ENCODE measurements at regions not wholly inside any gene's neighbourhood (a gene's known extent, or its start where the extent isn't known, plus 50 kb on each side); places are given as distances from the start of the nearest gene placed in this dataset.

DNA sequence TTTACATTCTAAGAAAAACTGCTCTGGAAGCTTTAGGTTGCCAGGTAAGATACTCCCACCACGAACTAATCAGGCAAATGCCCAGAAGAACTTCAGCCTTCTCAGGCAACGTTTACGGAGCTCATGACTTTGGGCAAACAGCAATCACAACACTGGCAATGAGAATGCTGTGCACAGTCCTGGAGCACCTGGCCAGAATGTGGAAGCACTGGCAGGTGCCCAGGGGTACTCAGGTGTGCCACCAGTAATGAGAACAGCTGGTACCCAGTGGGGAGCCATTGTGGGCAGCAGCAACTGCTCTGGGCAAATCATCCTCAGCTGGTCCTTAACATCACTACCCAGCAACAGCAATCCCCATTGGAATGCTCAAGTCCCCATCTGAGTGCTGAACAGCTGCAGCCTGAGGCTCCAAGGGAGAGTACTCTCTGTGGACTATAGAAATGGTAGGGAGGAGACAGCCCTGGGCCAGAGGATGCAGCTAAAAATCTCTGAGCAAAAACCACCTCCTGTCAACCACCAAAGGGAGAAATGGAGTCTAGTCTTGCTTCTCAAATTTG is 210.0 kb downstream of the FOXO1 start:
- DNase-seq (ENCODE audit: low read depth) = no peak

DNA sequence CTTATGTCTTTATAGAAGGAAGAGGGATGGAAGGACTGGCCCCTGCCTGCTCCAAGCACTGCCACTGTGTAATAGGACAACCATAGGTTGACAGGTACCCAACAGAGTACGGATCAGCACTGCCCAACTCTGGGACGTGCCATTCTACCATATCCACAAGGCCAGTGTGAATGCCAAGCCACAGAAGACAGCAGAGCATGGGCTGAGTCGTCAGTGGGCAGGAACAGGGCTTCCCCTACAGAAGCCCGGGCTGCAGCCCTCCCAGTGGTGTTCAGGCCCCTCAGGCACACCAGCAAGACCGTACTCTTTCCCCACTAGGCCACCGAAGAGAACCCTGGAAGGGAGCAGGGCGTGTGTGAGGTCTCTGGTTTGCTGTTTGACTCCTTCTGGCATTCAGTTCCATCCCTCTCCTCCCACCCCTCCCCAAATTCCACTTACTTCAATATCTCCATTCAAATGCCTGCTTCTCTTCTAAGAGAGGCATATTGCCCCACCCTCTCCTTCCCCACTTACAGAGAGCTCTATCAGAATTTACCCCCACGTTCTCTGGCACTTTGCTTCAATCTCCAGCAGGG is 209.4 kb downstream of the FOXO1 start:
- DNase-seq (ENCODE audit: low read depth) = no peak

- DNase-seq (ENCODE audit: low read depth) = no peak
Observed at GRCh38 chr13:40457929-40458719, 208.3 kb downstream of the FOXO1 start.

- DNase-seq (ENCODE audit: low read depth) = no peak
Observed at GRCh38 chr13:40458720-40458990, 207.8 kb downstream of the FOXO1 start.

DNA sequence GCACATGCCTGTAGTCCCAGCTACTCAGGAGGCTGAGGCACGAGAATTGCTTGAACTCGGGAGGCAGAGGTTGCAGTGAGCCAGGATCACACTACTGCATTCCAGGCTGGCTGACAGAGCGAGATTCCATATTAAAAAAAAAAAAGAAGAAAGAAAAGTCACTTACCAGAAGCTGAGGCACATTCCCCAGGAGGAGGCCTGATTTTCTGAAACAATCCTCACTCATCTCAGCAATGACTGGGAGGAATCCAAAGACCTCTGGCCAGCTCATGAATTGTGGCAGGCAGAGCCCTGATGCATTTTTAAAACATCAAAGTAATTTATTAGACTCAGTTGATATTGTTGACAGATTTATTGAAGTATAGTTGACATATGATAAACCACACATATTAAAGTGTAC is 206.3 kb downstream of the FOXO1 start:
- DNase-seq (ENCODE audit: low read depth) = no peak

DNA sequence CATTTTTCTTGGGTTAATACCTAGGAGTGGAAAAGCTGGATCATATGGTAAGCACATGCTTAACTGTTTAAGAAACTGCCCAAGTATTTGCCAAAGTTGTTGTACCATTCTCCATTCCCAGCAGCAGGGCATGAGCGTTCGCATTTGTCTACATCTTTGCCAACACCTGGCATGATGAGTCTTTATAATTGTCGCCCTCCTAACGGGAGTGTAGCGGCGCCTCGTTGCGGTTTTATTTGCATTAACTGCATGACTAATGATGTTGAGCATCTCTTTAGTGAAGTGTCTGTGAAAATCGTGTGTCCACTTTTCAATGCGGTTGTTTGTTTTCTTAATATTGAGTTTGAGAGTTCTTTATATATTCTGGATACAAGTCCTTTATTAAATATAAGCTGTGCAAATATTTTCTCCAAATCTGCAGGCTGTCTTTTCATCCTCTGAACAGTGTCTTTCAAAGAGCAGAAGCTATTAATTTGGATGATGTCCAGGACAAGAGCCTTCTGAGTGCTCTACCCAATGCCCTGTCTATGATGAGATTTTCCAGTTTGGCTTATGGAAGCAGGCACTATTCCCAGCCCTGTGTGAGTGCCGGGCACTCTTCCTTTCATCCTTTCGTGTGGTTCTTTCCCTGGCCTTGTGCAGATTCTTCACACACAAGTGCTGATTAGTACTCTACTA is 202.0 kb downstream of the FOXO1 start:
- no peak for DNase-seq (ENCODE audit: low read depth)

- DNase-seq (ENCODE audit: low read depth) = no peak
Observed at GRCh38 chr13:40465015-40465390, 201.4 kb downstream of the FOXO1 start.

DNA sequence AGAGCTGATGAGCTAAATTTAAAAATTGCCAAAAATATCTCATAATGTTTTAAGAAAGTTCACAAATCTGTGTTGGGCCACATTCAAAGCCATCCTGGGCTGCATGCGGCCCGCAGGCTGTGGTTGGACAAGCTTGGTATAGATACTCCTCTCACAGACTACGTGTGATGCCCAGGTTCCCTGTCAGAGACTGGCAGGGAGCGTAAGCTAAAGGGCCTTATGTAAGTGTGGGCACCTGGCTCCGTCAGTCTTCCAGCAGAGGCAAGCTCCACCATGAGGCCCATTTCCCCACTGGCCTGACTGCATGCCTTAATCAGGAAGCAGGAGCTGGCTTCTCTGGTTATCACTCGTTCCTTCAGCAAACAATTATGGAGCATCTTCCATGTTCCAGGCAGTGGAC is 200.2 kb downstream of the FOXO1 start:
- DNase-seq (ENCODE audit: low read depth) = no peak

- no peak for DNase-seq (ENCODE audit: low read depth)
Observed at GRCh38 chr13:40468227-40468838, 198.1 kb downstream of the FOXO1 start.

- DNase-seq (ENCODE audit: low read depth) = no peak
Observed at GRCh38 chr13:40469581-40470310, 196.7 kb downstream of the FOXO1 start.

- DNase-seq (ENCODE audit: low read depth) = no peak
Observed at GRCh38 chr13:40470660-40471059, 195.8 kb downstream of the FOXO1 start.

- DNase-seq (ENCODE audit: low read depth) = no peak
Observed at GRCh38 chr13:40471076-40471475, 195.4 kb downstream of the FOXO1 start.

- DNase-seq (ENCODE audit: low read depth) = no peak
Observed at GRCh38 chr13:40471911-40472310, 194.5 kb downstream of the FOXO1 start.

- no peak for DNase-seq (ENCODE audit: low read depth)
Observed at GRCh38 chr13:40472427-40473220, 193.8 kb downstream of the FOXO1 start.

DNA sequence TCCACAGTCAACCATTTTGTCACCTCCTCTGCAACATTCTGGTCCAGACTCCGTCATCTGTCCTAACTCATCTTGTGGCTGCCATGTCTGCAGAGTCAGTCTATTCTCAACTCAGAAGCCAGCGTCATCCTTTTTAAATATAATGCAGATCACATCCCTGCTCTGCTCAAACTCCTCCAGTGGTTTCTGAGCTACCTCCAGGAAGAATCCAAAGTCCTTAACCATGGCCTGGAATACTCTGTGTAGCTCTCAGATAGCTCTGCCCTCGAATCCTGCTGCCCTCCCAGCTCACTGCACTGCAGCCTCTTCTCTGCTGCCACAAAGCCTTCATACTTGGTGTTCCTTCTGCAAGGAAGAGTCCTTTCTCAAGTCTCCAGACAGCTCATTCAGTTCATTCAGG is 190.8 kb downstream of the FOXO1 start:
- DNase-seq (ENCODE audit: low read depth) = no peak

DNA sequence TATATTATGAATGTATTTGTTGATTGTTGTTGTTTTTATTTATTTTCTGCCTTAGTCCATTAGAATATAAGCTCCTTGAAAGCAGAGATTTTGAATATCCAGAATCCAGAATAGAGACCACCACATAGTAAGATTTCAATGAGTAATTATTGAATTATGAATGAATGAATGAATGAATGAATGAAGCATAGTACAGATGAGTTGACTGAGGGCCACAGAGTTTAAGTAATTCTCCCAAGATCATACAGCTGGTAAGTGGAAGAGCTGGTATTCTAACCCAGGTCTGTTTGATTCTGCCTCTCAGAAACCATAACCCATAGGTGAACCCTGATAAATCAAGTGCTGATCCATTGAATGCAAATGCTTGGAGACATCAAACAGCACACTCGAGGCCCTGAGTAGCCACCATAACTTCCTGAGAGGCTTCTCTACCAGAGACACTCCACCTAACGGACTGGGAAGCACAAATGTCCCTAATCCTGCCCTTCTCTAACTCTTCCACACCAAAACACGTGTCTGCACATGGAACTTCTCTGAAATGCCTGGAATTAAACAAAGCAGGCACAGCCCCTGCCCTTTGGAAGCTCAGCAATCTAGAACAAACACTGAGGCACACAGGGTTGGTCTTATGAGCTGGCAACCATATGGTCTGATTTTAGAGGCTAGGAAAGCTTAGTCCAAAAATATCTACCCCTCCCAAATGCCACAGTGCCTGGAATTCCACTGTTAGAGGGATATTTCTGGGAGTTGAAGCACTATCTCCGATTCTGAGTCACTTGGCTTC is 190.1 kb downstream of the FOXO1 start:
- no peak for DNase-seq (ENCODE audit: low read depth)

DNA sequence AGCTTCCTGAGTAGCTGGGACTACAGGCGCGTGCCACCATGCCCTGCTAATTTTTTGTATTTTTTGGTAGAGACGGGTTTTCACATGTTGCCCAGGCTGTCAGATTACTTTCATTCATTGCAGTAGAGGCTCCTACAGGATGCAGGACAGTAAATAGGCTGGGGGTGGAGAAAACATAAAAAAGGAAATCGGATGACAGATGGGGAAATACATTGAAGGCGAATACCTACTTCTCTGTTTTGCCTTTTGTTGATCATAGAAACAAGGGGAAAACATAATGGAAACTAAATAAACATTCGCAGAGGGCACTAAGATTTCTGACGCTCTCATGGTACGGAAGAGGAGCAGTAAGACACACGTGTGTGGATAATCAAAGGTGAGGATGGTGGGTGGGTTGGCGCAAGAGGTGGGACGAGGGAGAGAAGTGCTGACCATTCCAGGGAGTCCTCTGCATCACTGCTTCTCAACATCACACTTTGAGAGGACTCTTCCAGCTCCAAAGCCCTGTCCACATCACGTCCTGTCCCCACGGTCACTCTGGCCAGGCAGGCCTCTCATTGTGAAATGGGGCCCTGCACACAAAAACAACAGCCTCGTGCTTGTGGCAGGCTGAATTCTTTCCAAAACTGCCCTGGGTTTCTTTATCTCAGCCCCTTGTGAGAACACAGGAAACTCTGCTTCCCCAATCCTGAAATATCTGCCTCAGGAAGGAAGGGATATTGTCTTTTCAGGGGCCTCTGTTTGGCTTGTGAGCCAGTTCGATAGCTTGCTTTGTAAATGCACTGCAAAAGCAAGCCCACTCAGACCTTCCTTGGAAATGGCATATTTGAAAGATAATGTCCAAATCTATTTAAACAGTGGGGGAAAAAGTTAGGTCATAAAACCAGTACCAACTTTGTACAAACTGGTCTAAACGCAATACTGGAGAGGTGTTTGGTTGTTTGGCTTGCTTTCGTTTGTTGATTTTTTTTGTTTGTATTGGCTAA is 188.5 kb downstream of the FOXO1 start:
- DNase-seq (ENCODE audit: low read depth) = no peak

GRCh38 chr13:40478775-40479174 is 187.7 kb downstream of the FOXO1 start:
- DNase-seq (ENCODE audit: low read depth) = no peak

- no peak for DNase-seq (ENCODE audit: low read depth)
Observed at GRCh38 chr13:40479196-40479845, 187.1 kb downstream of the FOXO1 start.

Data from stimulated activated CD4-positive, alpha-beta T cell treated with anti-CD3 and anti-CD28 coated beads, Interleukin-2, amount 100 ng/mL, for 4 hours (primary cell).